ENCODE measurements at regions not wholly inside any gene's neighbourhood (a gene's known extent, or its start where the extent isn't known, plus 50 kb on each side); places are given as distances from the start of the nearest gene placed in this dataset.

DNA sequence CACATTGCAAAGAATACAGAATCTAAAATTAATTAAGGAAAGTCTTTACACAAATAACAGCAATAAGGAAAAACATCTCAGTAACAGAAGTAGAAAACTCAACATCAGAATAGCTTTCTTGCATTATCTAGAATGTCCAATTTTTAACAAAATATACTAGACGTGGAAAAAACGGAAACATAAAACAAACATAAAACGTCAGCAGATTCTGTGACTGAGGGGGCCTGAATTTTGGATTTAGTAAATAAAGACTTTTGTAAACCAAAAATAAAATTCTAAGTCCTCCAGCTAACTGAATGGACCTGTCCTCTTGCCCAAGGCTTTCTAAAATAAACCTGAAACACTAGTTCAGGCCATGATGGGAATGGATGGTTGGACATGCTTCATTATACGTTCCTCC lies 773.5 kb upstream of the LRRTM1 start:
- Histone ChIP-seq H3K27me3 (ENCODE audit: control insufficient read depth, insufficient read depth, low read length) (no peaks in the 10 kb centered on the region), H3K4me1 (ENCODE audit: control insufficient read depth, insufficient read depth, low read length) (no peaks in the 10 kb centered on the region), H3K9me3 (ENCODE audit: control insufficient read depth, insufficient read depth, low read length) (no peaks in the 10 kb centered on the region), H3K36me3 (ENCODE audit: control insufficient read depth, insufficient read depth, low read length) (no peaks in the 10 kb centered on the region), H3K27ac (ENCODE audit: low read length) (no peak overlapping the region), H3K4me3 (ENCODE audit: low read length) (no peak overlapping the region)
- ATAC-seq (no peak), DNase-seq (no peak)
- WGBS (ENCODE audit: insufficient coverage), result 75% methylated on average over 1 of the region's 4 CpGs
- H3K4me1 Mint-ChIP-seq, result no peaks in the 10 kb centered on the region
- no peaks in the 10 kb centered on the region for H3K27me3 Mint-ChIP-seq (ENCODE audit: low read depth in 2 of 2)
- no peak overlapping the region for H3K27ac Mint-ChIP-seq
- H3K36me3 Mint-ChIP-seq, result peaks cover 7% of the 10 kb centered on the region
- intact Hi-C loops (cut with micrococcal nuclease), result no loop called here
- H3K4me3 Mint-ChIP-seq, result no peak overlapping the region
- TF ChIP-seq CTCF (IDR thresholded peaks at IDR 0.05), result no peak
- H3K9me3 Mint-ChIP-seq, result peaks cover 15 to 21% of the 10 kb centered on the region in 2 donors

DNA sequence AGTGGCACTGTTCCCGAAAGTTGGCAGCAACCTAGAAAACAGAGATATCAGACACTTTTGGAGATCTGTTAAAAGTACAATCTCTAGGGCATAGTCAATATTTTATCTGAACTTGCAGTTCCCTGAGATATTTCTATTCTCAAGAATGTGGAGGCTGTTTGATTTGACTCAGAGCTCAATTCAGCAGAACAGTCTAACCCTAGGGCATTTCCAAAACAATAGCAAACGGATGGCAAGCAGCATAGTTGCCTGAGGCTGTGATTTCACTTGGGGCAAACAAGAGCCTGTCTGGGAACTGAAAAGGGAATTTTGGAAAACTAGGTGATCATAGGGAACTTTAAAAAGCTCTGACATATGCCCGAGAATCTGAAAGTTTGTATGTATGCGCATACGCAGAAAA lies 772.8 kb upstream of the LRRTM1 start:
- peaks cover 7% of the 10 kb centered on the region for H3K36me3 Mint-ChIP-seq
- Histone ChIP-seq H3K36me3 (ENCODE audit: control insufficient read depth, insufficient read depth, low read length) (no peaks in the 10 kb centered on the region), H3K4me1 (ENCODE audit: control insufficient read depth, insufficient read depth, low read length) (no peaks in the 10 kb centered on the region), H3K4me3 (ENCODE audit: low read length) (no peak overlapping the region), H3K27me3 (ENCODE audit: control insufficient read depth, insufficient read depth, low read length) (no peaks in the 10 kb centered on the region), H3K9me3 (ENCODE audit: control insufficient read depth, insufficient read depth, low read length) (no peaks in the 10 kb centered on the region), H3K27ac (ENCODE audit: low read length) (no peak overlapping the region)
- no peaks in the 10 kb centered on the region for H3K27me3 Mint-ChIP-seq (ENCODE audit: low read depth in 2 of 2)
- H3K4me1 Mint-ChIP-seq, result no peaks in the 10 kb centered on the region
- 80% methylated on average over 5 of the region's 5 CpGs for WGBS (ENCODE audit: insufficient coverage)
- H3K4me3 Mint-ChIP-seq, result no peak overlapping the region
- TF ChIP-seq CTCF (IDR thresholded peaks at IDR 0.05), result no peak
- DNase-seq (no peak), ATAC-seq (no peak)
- H3K27ac Mint-ChIP-seq, result no peak overlapping the region
- peaks cover 17 to 22% of the 10 kb centered on the region in 2 donors for H3K9me3 Mint-ChIP-seq
- intact Hi-C loops (cut with micrococcal nuclease), result no loop called here

- Histone ChIP-seq H3K9me3 (ENCODE audit: control insufficient read depth, insufficient read depth, low read length) (no peaks in the 10 kb centered on the region), H3K27ac (ENCODE audit: low read length) (no peak overlapping the region), H3K4me1 (ENCODE audit: control insufficient read depth, insufficient read depth, low read length) (no peaks in the 10 kb centered on the region), H3K36me3 (ENCODE audit: control insufficient read depth, insufficient read depth, low read length) (no peaks in the 10 kb centered on the region), H3K4me3 (ENCODE audit: low read length) (no peak overlapping the region), H3K27me3 (ENCODE audit: control insufficient read depth, insufficient read depth, low read length) (no peaks in the 10 kb centered on the region)
- DNase-seq (no peak), ATAC-seq (no peak)
- Mint-ChIP-seq H3K9me3 (peaks cover 13 to 28% of the 10 kb centered on the region in 2 donors), H3K4me1 (no peaks in the 10 kb centered on the region), H3K4me3 (no peak overlapping the region), H3K27me3 (ENCODE audit: low read depth in 2 of 2) (no peaks in the 10 kb centered on the region), H3K36me3 (peaks cover under 1% of the 10 kb centered on the region), H3K27ac (no peak overlapping the region)
- WGBS (ENCODE audit: insufficient coverage), result no CpG with 5 or more reads among the region's 1 CpG
- intact Hi-C loops (cut with micrococcal nuclease), result no loop called here
- TF ChIP-seq CTCF (IDR thresholded peaks at IDR 0.05), result no peak
Observed at GRCh38 chr2:81073412-81073811, 768.9 kb upstream of the LRRTM1 start.

GRCh38 chr2:81068144-81068543 lies 763.6 kb upstream of the LRRTM1 start:
- Mint-ChIP-seq H3K27me3 (ENCODE audit: low read depth in 2 of 2) (no peaks in the 10 kb centered on the region), H3K4me3 (no peak overlapping the region), H3K4me1 (no peaks in the 10 kb centered on the region), H3K27ac (no peak overlapping the region), H3K9me3 (peaks cover 13 to 30% of the 10 kb centered on the region in 2 donors), H3K36me3 (peaks cover 7% of the 10 kb centered on the region)
- Histone ChIP-seq H3K4me1 (ENCODE audit: control insufficient read depth, insufficient read depth, low read length) (no peaks in the 10 kb centered on the region), H3K27ac (ENCODE audit: low read length) (no peak overlapping the region), H3K9me3 (ENCODE audit: control insufficient read depth, insufficient read depth, low read length) (peaks cover 13% of the 10 kb centered on the region), H3K4me3 (ENCODE audit: low read length) (no peak overlapping the region), H3K36me3 (ENCODE audit: control insufficient read depth, insufficient read depth, low read length) (no peaks in the 10 kb centered on the region), H3K27me3 (ENCODE audit: control insufficient read depth, insufficient read depth, low read length) (no peaks in the 10 kb centered on the region)
- no peak for DNase-seq
- intact Hi-C loops (cut with micrococcal nuclease), result no loop called here
- no peak for ATAC-seq
- WGBS (ENCODE audit: insufficient coverage), result 69% methylated on average over 1 of the region's 1 CpG
- no peak for TF ChIP-seq CTCF (IDR thresholded peaks at IDR 0.05)

All from natural killer cell (primary cell).